ENCODE measurements at regions not wholly inside any gene's neighbourhood (a gene's known extent, or its start where the extent isn't known, plus 50 kb on each side); places are given as distances from the start of the nearest gene placed in this dataset.

- no peak overlapping the region for H3K4me3 ChIP-seq (replicated peaks; ENCODE audit: low read depth, low read length)
- no peak for DNase-seq (ENCODE audit: extremely low read depth, low read depth)
- TF ChIP-seq, protein P1, sequence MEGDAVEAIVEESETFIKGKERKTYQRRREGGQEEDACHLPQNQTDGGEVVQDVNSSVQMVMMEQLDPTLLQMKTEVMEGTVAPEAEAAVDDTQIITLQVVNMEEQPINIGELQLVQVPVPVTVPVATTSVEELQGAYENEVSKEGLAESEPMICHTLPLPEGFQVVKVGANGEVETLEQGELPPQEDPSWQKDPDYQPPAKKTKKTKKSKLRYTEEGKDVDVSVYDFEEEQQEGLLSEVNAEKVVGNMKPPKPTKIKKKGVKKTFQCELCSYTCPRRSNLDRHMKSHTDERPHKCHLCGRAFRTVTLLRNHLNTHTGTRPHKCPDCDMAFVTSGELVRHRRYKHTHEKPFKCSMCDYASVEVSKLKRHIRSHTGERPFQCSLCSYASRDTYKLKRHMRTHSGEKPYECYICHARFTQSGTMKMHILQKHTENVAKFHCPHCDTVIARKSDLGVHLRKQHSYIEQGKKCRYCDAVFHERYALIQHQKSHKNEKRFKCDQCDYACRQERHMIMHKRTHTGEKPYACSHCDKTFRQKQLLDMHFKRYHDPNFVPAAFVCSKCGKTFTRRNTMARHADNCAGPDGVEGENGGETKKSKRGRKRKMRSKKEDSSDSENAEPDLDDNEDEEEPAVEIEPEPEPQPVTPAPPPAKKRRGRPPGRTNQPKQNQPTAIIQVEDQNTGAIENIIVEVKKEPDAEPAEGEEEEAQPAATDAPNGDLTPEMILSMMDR (IDR thresholded peaks at IDR 0.05; ENCODE audit: low read depth, low read length, missing control alignments) = no peak
Measured at GRCh38 chr7:16210171-16210570, 211.2 kb downstream of the CRPPA start.

GRCh38 chr7:16207321-16207720, 214.0 kb downstream of the CRPPA start:
- DNase-seq (ENCODE audit: extremely low read depth, low read depth) = no peak
- H3K4me3 ChIP-seq (replicated peaks; ENCODE audit: low read depth, low read length) = no peak overlapping the region
- TF ChIP-seq, protein P1 (IDR thresholded peaks at IDR 0.05; ENCODE audit: low read depth, low read length, missing control alignments) = no peak

DNA sequence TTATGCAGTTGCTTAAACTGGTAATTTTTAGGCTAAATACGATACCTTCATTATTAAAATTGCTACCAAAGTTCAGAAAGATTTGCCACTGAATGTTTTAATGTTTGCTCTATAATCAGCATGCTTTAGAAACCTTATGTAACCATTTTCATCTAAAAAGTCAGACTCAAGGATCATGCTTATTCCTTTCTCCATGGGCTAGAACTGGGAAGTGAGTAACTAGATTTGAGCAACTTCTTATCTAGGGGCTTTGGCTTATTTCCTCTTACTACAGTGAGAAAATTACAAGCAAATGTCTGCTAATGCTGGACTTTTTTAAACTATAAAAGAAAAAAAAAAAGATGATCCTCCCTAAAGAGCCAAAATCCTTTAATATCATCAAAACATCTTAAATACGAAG, 215.9 kb downstream of the CRPPA start:
- no peak overlapping the region for H3K4me3 ChIP-seq (replicated peaks; ENCODE audit: low read depth, low read length)
- DNase-seq (ENCODE audit: extremely low read depth, low read depth) = no peak
- TF ChIP-seq, protein P1 (IDR thresholded peaks at IDR 0.05; ENCODE audit: low read depth, low read length, missing control alignments) = no peak

GRCh38 chr7:16204953-16205352, 216.4 kb downstream of the CRPPA start:
- H3K4me3 ChIP-seq (replicated peaks; ENCODE audit: low read depth, low read length) = no peak overlapping the region
- DNase-seq (ENCODE audit: extremely low read depth, low read depth) = no peak
- TF ChIP-seq, protein P1 (IDR thresholded peaks at IDR 0.05; ENCODE audit: low read depth, low read length, missing control alignments) = no peak

- DNase-seq (ENCODE audit: extremely low read depth, low read depth) = no peak
- H3K4me3 ChIP-seq (replicated peaks; ENCODE audit: low read depth, low read length) = no peak overlapping the region
- TF ChIP-seq, protein P1 (IDR thresholded peaks at IDR 0.05; ENCODE audit: low read depth, low read length, missing control alignments) = no peak
Measured at GRCh38 chr7:16203065-16203464, 218.3 kb downstream of the CRPPA start.

DNA sequence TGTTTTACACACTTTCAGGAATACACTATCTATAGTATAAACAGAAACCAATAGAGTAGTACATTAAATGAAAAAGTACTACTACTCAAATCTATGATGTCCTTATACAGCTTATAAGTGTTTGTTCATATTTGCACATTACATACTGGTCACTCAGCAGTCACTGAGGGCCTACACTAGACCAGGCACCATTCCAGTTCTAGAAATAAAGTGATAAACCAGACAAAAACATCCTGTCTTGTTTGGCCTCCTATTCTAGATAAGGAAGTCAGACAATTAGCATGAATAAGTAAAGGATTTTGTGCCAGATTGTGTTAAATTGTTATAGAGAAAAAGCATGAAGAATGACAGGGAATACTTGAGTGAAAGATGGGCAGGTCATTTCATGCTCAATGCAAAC, 219.0 kb downstream of the CRPPA start:
- DNase-seq (ENCODE audit: extremely low read depth, low read depth) = no peak
- H3K4me3 ChIP-seq (replicated peaks; ENCODE audit: low read depth, low read length) = no peak overlapping the region
- TF ChIP-seq, protein P1 (IDR thresholded peaks at IDR 0.05; ENCODE audit: low read depth, low read length, missing control alignments) = no peak

GRCh38 chr7:16200591-16200990, 220.7 kb downstream of the CRPPA start:
- no peak overlapping the region for H3K4me3 ChIP-seq (replicated peaks; ENCODE audit: low read depth, low read length)
- DNase-seq (ENCODE audit: extremely low read depth, low read depth) = no peak
- TF ChIP-seq, protein P1 (IDR thresholded peaks at IDR 0.05; ENCODE audit: low read depth, low read length, missing control alignments) = no peak

Data from HFF-Myc (cell line).